Sigmoid colon (tissue), 6 donors: ENCODE measurements at regions not wholly inside any gene's neighbourhood (a gene's known extent, or its start where the extent isn't known, plus 50 kb on each side); places are given as distances from the start of the nearest gene placed in this dataset.

Source experiments
- DNase-seq: peaks from one replicate; pipeline ENCODE4 v3.0.0-alpha.2; 2019
- H3K27ac ChIP-seq, 4 donors: fragments of 200-600 bp; sonication (generic); one replicate each; pipeline ENCODE4 v1.5.1; 2016 to 2019; ENCODE audit warnings: mild to moderate bottlenecking in 1 of 4
- H3K27me3 ChIP-seq, 3 donors: fragments of 200-600 bp; sonication (generic); one replicate each; pipeline ENCODE4 v1.5.1; 2019; ENCODE audit warnings: mild to moderate bottlenecking in 1 of 3
- H3K36me3 ChIP-seq, 4 donors: fragments of 200-600 bp; sonication (generic); one replicate each; pipeline ENCODE4 v1.5.1; 2016 to 2019
- H3K4me1 ChIP-seq, 4 donors: fragments of 200-600 bp; sonication (generic); one replicate each; pipeline ENCODE4 v1.5.1; 2017 to 2019
- H3K4me3 ChIP-seq, 4 donors: fragments of 200-600 bp; sonication (generic); one replicate each; pipeline ENCODE4 v1.5.1; 2017 to 2019; ENCODE audit warnings: mild to moderate bottlenecking in 2 of 4, moderate library complexity in 1 of 4
- H3K9me3 ChIP-seq, 4 donors: fragments of 200-600 bp in 3 of 4; sonication (generic) in 3 of 4; one replicate each; pipeline versions ENCODE4 v1.5.1 to v1.6.1; 2013 to 2019
- EP300 ChIP-seq, 4 donors: sonication (generic); formaldehyde crosslinking; IDR thresholded peaks; one replicate each; pipeline ENCODE4 v1.6.1; 2017; ENCODE audit warnings: antibody characterized with exemption in 4 of 4
- POLR2A ChIP-seq, 2 donors: fragments of 450-650 bp; IDR thresholded peaks; one replicate each; pipeline ENCODE4 v1.6.1; 2016; ENCODE audit warnings: antibody characterized with exemption in 2 of 2, mild to moderate bottlenecking in 2 of 2, moderate library complexity in 2 of 2
- POLR2AphosphoS5 ChIP-seq, 4 donors: sonication (generic); formaldehyde crosslinking; IDR thresholded peaks; one replicate each; pipeline ENCODE4 v1.6.1; 2017; ENCODE audit warnings: antibody characterized with exemption in 4 of 4
- WGBS, 2 donors: extraction: QIAGEN DNeasy Blood & Tissue Kit; methylation state at CpG; one replicate each; pipeline ENCODE4 v1.1.7; 2013; 5-methylcytosine and 5-hydroxymethylcytosine counted together
- intact Hi-C: fragments of 100-400 bp; cut with DNase I; formaldehyde crosslinking; loops from one replicate; pipeline ENCODE4 v1.15.1; 2023
- TF ChIP-seq, protein P1 (sequence below), 4 experiments: fragments of 450-650 bp in 3 of 4; fragments of 200-600 bp in 1 of 4; IDR thresholded peaks; one replicate each; pipeline ENCODE4 v1.5.1; 2016 to 2019; ENCODE audit warnings: antibody characterized with exemption in 4 of 4, mild to moderate bottlenecking in 3 of 4, moderate library complexity in 2 of 4
- donor health status: healthy with polysubstance abuse.
- donor health status: healthy.

DNA sequence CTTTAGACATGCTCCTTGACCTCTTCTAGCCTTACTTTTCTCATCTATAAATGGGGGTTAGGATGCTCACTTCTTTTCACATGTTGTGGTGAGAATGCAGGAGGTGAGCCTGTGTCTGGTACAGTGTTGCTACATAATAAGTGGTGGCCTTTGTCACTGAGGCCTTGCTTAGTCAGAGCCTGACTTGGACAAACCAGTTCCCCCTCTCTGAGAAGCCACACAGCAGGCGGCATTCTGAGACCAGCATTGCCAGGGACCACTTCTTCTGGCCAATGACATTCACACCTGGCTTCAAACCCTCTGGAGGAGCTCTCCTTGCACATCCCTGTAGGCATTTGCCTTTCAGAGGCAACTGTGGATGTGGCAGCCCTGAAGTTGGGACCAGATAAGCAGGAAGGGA, 95.7 kb downstream of the MINAR1 start:
- TF ChIP-seq POLR2AphosphoS5 (IDR thresholded peaks at IDR 0.05) (no peak), EP300 (IDR thresholded peaks at IDR 0.05) (no peak), POLR2A (IDR thresholded peaks at IDR 0.05) (no peak)
- TF ChIP-seq, protein P1, sequence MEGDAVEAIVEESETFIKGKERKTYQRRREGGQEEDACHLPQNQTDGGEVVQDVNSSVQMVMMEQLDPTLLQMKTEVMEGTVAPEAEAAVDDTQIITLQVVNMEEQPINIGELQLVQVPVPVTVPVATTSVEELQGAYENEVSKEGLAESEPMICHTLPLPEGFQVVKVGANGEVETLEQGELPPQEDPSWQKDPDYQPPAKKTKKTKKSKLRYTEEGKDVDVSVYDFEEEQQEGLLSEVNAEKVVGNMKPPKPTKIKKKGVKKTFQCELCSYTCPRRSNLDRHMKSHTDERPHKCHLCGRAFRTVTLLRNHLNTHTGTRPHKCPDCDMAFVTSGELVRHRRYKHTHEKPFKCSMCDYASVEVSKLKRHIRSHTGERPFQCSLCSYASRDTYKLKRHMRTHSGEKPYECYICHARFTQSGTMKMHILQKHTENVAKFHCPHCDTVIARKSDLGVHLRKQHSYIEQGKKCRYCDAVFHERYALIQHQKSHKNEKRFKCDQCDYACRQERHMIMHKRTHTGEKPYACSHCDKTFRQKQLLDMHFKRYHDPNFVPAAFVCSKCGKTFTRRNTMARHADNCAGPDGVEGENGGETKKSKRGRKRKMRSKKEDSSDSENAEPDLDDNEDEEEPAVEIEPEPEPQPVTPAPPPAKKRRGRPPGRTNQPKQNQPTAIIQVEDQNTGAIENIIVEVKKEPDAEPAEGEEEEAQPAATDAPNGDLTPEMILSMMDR (IDR thresholded peaks at IDR 0.05) = no peak
- Histone ChIP-seq H3K4me3 (no peak overlapping the region), H3K4me1 (no peaks in the 10 kb centered on the region), H3K27me3 (no peaks in the 10 kb centered on the region), H3K36me3 (no peaks in the 10 kb centered on the region), H3K9me3 (no peaks in the 10 kb centered on the region), H3K27ac (no peak overlapping the region)
- 38 to 48% methylated on average over 1 of the region's 1 CpG for WGBS, 2 donors
- DNase-seq = no peak
- intact Hi-C loops = no loop called here

DNA sequence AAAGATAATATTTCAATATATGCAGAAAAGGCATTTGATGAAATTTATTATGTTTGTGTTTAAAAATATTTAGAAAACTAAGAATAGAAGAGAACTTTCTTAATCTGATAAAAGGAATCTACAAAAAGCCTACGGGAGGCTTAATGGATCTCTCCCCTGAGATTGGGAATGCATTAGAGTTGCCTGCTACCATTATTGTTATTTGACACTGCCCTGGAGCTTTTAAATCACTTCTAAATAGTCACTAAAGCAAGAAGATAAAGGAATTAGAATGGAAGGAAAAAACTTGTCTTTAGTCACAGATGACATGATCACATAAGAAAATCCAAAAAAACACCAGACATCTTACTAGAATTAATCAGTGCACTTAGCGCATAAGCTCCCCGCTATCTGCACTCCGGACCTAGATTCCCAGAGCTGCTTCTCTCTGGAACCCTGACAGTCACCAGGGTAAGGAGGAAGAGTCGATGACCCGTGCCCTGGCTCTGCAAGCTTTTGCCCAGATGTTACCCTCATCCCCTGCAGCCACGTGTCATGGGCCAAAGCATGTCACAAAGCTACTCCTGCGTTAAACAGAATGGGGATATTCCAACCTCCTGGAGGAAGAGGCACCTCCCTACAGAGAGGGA, 97.1 kb downstream of the MINAR1 start:
- no peak overlapping the region for H3K4me3 ChIP-seq
- 77 to 84% methylated on average over 8 of the region's 8 CpGs for WGBS, 2 donors
- DNase-seq = no peak
- H3K36me3 ChIP-seq = no peaks in the 10 kb centered on the region
- TF ChIP-seq POLR2A (IDR thresholded peaks at IDR 0.05) (no peak), POLR2AphosphoS5 (IDR thresholded peaks at IDR 0.05) (no peak), EP300 (IDR thresholded peaks at IDR 0.05) (no peak)
- TF ChIP-seq, protein P1 (IDR thresholded peaks at IDR 0.05) = no peak
- intact Hi-C loops = no loop called here
- no peaks in the 10 kb centered on the region for H3K4me1 ChIP-seq
- no peaks in the 10 kb centered on the region for H3K9me3 ChIP-seq
- H3K27ac ChIP-seq = no peak overlapping the region
- H3K27me3 ChIP-seq = no peaks in the 10 kb centered on the region

DNA sequence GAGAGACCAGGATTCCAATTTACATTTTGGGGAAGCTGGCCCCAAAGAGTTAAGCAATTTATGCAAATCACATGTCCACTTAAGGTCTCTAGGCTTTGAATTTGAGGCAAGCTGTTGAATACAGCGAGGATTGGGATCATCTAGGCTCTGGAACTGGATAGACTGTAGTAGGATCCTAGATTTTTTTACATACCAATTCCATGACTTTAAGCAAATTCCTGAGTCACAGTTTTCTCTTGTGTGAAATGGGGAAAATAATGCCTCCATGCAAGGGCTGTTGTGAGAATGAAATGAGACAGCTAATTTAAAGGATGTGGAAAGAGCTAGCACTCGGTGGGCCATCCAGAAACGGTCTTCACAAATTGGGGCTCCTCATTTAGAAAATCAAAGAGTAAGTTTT, 103.4 kb downstream of the MINAR1 start:
- H3K36me3 ChIP-seq = no peaks in the 10 kb centered on the region
- no peak overlapping the region for H3K4me3 ChIP-seq
- no peak for TF ChIP-seq POLR2A (IDR thresholded peaks at IDR 0.05)
- WGBS, 2 donors = 84 to 86% methylated on average over 3 of the region's 3 CpGs
- intact Hi-C loops = no loop called here
- no peaks in the 10 kb centered on the region for H3K4me1 ChIP-seq
- no peaks in the 10 kb centered on the region for H3K9me3 ChIP-seq
- no peak overlapping the region for H3K27ac ChIP-seq
- no peaks in the 10 kb centered on the region for H3K27me3 ChIP-seq
- DNase-seq = no peak

DNA sequence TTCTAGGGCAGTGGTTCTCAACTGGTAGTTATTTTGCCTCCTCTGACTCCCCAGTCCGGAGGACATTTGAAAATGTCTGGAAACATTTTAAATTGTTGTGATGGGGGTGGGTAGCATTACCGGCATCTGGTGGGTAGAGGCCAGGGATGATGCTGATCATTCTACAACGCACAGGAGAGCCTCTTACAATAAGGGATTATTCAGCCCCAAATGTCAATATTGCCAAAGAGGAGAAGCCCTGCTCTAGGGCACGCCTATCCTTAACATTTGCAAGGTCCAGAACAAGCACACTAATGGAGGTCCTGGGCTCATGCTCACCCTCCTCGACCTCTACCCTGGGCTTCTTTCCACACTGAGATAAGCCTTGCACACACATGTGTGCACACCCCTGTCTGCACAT, 106.4 kb downstream of the MINAR1 start:
- Histone ChIP-seq H3K27me3 (no peaks in the 10 kb centered on the region), H3K4me3 (no peak overlapping the region), H3K27ac (no peak overlapping the region), H3K9me3 (no peaks in the 10 kb centered on the region), H3K4me1 (no peaks in the 10 kb centered on the region), H3K36me3 (no peaks in the 10 kb centered on the region)
- no peak for DNase-seq
- TF ChIP-seq POLR2AphosphoS5 (IDR thresholded peaks at IDR 0.05) (no peak), EP300 (IDR thresholded peaks at IDR 0.05) (no peak), POLR2A (IDR thresholded peaks at IDR 0.05) (no peak)
- TF ChIP-seq, protein P1 (IDR thresholded peaks at IDR 0.05) = no peak
- WGBS, 2 donors = 80 to 85% methylated on average over 5 of the region's 5 CpGs
- intact Hi-C loops = no loop called here

DNA sequence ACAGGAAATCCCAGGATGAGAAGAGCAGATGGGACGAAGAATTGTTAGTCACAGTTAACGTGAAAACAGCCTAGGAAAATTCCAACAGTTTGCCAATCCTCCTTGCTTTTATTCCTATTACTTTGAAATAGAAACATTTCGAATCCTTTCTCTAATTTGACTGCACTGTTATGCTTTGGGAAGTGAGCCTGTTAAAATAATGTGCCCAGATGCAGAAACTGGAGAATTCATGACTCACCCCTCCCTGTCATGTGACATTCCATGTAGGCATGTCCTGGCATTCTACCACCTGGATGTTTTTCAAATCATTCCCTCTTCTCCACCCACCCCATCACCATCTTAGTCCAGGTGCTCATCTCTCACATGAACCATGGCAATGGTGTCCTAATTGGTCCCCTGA, 107.3 kb downstream of the MINAR1 start:
- intact Hi-C loops = no loop called here
- Histone ChIP-seq H3K9me3 (no peaks in the 10 kb centered on the region), H3K4me1 (no peaks in the 10 kb centered on the region), H3K27ac (no peak overlapping the region), H3K4me3 (no peak overlapping the region), H3K27me3 (no peaks in the 10 kb centered on the region), H3K36me3 (no peaks in the 10 kb centered on the region)
- WGBS, 2 donors = 78 to 81% methylated on average over 3 of the region's 3 CpGs
- TF ChIP-seq POLR2AphosphoS5 (IDR thresholded peaks at IDR 0.05) (no peak), EP300 (IDR thresholded peaks at IDR 0.05) (no peak), POLR2A (IDR thresholded peaks at IDR 0.05) (no peak)
- TF ChIP-seq, protein P1 (IDR thresholded peaks at IDR 0.05) = no peak
- DNase-seq = no peak
